GM12891 (cell line): ENCODE measurements at regions not wholly inside any gene's neighbourhood (a gene's known extent, or its start where the extent isn't known, plus 50 kb on each side); places are given as distances from the start of the nearest gene placed in this dataset.

Experiments
- DNase-seq: peaks from one replicate; pipeline ENCODE4 v3.0.0; 2011; ENCODE audit warnings: low spot score; ENCODE audit not compliant: insufficient read length
- FAIRE-seq: peaks from 2 replicates; lab custom pipeline; 2011; peaks lifted over from hg19 to GRCh38; lab: Jason Lieb, UNC
- PAX5 ChIP-seq: IDR thresholded peaks from 2 replicates; pipeline ENCODE4 v1.6.1; 2011; ENCODE audit warnings: low read length, moderate library complexity, mild to moderate bottlenecking; ENCODE audit not compliant: insufficient read depth, severe bottlenecking
- POLR2A ChIP-seq: IDR thresholded peaks from 2 replicates; pipeline ENCODE4 v1.6.1; 2011; ENCODE audit warnings: low read depth, low read length, control low read depth
- POLR2AphosphoS5 ChIP-seq: IDR thresholded peaks from 2 replicates; pipeline ENCODE4 v1.6.1; 2011; ENCODE audit warnings: low read depth, low read length, control low read depth
- POU2F2 ChIP-seq: IDR thresholded peaks from 2 replicates; pipeline ENCODE4 v1.6.1; 2011; ENCODE audit warnings: low read depth, mild to moderate bottlenecking, control low read depth, low read length, moderate library complexity
- SPI1 ChIP-seq: IDR thresholded peaks from 2 replicates; pipeline ENCODE4 v1.6.1; 2011; ENCODE audit warnings: low read depth, low read length, control low read depth
- TAF1 ChIP-seq: IDR thresholded peaks from 2 replicates; pipeline ENCODE4 v1.6.1; 2011; ENCODE audit warnings: low read depth, low read length, control low read depth

- DNase-seq (no peak), FAIRE-seq (no peak)
- no peak for TF ChIP-seq PAX5
- TF ChIP-seq POLR2A, result no peak
- no peak for TF ChIP-seq SPI1
These were observed 289.9 kb upstream of the MC4R start for GRCh38 chr18:60662491-60662890.

- DNase-seq, result no peak
- FAIRE-seq, result no peak
- TF ChIP-seq POLR2A (no peak), PAX5 (no peak), POLR2AphosphoS5 (no peak), TAF1 (no peak), SPI1 (no peak), POU2F2 (no peak)
These were observed 290.8 kb upstream of the MC4R start for GRCh38 chr18:60663060-60663989.

GRCh38 chr18:60664736-60665135 is 292.2 kb upstream of the MC4R start:
- DNase-seq, result no peak
- no peak for TF ChIP-seq TAF1
- no peak for TF ChIP-seq SPI1
- TF ChIP-seq POU2F2, result no peak
- TF ChIP-seq POLR2AphosphoS5, result no peak
- no peak for TF ChIP-seq PAX5
- no peak for TF ChIP-seq POLR2A
- no peak for FAIRE-seq

- no peak for DNase-seq
- TF ChIP-seq POU2F2, result no peak
- no peak for TF ChIP-seq PAX5
- TF ChIP-seq SPI1, result no peak
- no peak for TF ChIP-seq POLR2AphosphoS5
- TF ChIP-seq POLR2A, result no peak
- no peak for TF ChIP-seq TAF1
- no peak for FAIRE-seq
These were observed 294.4 kb upstream of the MC4R start for GRCh38 chr18:60667016-60667415.

GRCh38 chr18:60668583-60668982 is 296.0 kb upstream of the MC4R start:
- DNase-seq (no peak), FAIRE-seq (no peak)
- TF ChIP-seq SPI1, result no peak
- no peak for TF ChIP-seq POU2F2
- no peak for TF ChIP-seq TAF1
- no peak for TF ChIP-seq POLR2A
- no peak for TF ChIP-seq PAX5
- TF ChIP-seq POLR2AphosphoS5, result no peak

GRCh38 chr18:60669938-60670337 is 297.4 kb upstream of the MC4R start:
- no peak for DNase-seq
- TF ChIP-seq TAF1, result no peak
- TF ChIP-seq POU2F2, result no peak
- no peak for TF ChIP-seq PAX5
- TF ChIP-seq POLR2AphosphoS5, result no peak
- TF ChIP-seq SPI1, result no peak
- no peak for TF ChIP-seq POLR2A
- no peak for FAIRE-seq

GRCh38 chr18:60671021-60671420 is 298.4 kb upstream of the MC4R start:
- TF ChIP-seq POU2F2 (no peak), POLR2A (no peak), SPI1 (no peak), POLR2AphosphoS5 (no peak), TAF1 (no peak), PAX5 (no peak)
- FAIRE-seq (no peak), DNase-seq (no peak)

- DNase-seq (no peak), FAIRE-seq (no peak)
- no peak for TF ChIP-seq POLR2A
- TF ChIP-seq PAX5, result no peak
- no peak for TF ChIP-seq POLR2AphosphoS5
- TF ChIP-seq TAF1, result no peak
- TF ChIP-seq POU2F2, result no peak
- no peak for TF ChIP-seq SPI1
These were observed 302.6 kb upstream of the MC4R start for GRCh38 chr18:60675126-60675525.

- TF ChIP-seq PAX5 (no peak), POLR2A (no peak), POU2F2 (no peak), TAF1 (no peak), SPI1 (no peak), POLR2AphosphoS5 (no peak)
- no peak for FAIRE-seq
- no peak for DNase-seq
These were observed 303.2 kb upstream of the MC4R start for GRCh38 chr18:60675801-60676200.

GRCh38 chr18:60676815-60677214 is 304.2 kb upstream of the MC4R start:
- TF ChIP-seq SPI1, result no peak
- TF ChIP-seq TAF1, result no peak
- no peak for TF ChIP-seq POLR2A
- TF ChIP-seq POLR2AphosphoS5, result no peak
- TF ChIP-seq PAX5, result no peak
- TF ChIP-seq POU2F2, result no peak
- DNase-seq, result no peak
- FAIRE-seq, result no peak
